ENCODE measurements at regions not wholly inside any gene's neighbourhood (a gene's known extent, or its start where the extent isn't known, plus 50 kb on each side); places are given as distances from the start of the nearest gene placed in this dataset.
"Not testable (repeated sequence)": the region's sequence is repeated elsewhere in the genome, so short reads cannot be mapped to it uniquely, and the experiment has no call there.

DNA sequence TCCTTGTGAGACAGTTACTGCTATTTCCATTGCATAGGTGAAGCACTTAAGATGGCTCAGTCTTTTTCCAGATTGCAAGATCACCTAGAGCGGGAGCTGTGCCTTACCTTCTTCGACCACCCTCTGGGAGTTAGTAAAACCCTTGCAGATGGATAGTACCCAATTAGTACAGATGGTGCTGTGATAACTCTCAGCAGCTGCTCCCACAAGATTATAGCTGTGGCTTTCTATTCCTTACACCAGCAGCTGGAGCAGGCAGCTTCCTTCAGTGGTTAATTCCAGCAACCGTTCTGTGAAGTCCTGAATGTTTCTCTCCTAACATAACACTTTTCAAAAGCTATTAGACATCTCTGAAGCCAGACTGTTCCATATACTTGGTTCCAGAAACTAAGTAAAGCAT lies 796.8 kb downstream of the XPNPEP1 start:
- DNase-seq (ENCODE audit: low read depth in 2 of 3, low spot score in 2 of 3), result no peak

- DNase-seq (ENCODE audit: low read depth in 2 of 3, low spot score in 2 of 3), result no peak
These were observed 797.3 kb downstream of the XPNPEP1 start for GRCh38 chr10:109126016-109126415.

GRCh38 chr10:109115179-109115578 lies 808.1 kb downstream of the XPNPEP1 start:
- DNase-seq (ENCODE audit: low read depth in 2 of 3, low spot score in 2 of 3), result no peak

DNA sequence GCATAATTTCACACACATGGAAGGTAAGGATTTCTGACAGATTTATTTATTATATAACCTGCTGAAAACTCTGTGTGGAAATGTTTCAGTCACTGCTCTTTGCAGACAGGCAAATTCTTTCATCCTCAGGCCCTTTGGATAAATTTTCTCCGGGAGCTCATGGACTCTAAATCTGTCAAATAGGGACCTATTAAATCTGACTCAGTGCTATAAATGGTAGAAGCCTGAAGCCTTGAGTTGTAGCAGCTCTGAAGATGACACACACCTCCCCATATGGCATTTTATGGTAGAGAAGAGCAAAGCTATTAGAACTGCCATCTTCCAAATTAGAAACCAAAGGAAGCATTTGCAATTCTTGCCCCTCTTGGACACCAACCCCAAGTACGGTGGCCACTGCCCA lies 808.7 kb downstream of the XPNPEP1 start:
- DNase-seq (ENCODE audit: low read depth in 2 of 3, low spot score in 2 of 3), result no peak

DNA sequence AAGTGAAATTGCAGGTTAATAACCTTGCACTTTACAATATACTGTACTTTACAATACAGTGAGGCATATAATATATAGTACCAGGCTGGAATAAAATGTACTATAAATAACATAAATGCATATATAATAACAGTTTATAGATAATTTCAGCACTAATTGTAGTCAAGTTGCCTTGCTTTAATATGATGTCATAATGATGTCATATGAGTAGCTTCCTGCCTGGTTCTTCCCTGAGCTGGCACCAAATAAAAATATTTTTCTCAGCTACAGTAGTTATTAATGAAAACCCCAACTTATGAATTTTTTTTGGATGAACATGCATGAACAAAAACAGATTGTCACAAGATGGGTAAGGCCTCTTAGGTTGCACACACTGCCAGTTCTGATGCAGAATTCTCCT lies 816.7 kb downstream of the XPNPEP1 start:
- no peak for DNase-seq (ENCODE audit: low read depth in 2 of 3, low spot score in 2 of 3)

- no peak for DNase-seq (ENCODE audit: low read depth in 2 of 3, low spot score in 2 of 3)
These were observed 817.6 kb downstream of the XPNPEP1 start for GRCh38 chr10:109105725-109106124.

- DNase-seq (ENCODE audit: low read depth in 2 of 3, low spot score in 2 of 3), result no peak
These were observed 818.5 kb downstream of the XPNPEP1 start for GRCh38 chr10:109104806-109105205.

DNA sequence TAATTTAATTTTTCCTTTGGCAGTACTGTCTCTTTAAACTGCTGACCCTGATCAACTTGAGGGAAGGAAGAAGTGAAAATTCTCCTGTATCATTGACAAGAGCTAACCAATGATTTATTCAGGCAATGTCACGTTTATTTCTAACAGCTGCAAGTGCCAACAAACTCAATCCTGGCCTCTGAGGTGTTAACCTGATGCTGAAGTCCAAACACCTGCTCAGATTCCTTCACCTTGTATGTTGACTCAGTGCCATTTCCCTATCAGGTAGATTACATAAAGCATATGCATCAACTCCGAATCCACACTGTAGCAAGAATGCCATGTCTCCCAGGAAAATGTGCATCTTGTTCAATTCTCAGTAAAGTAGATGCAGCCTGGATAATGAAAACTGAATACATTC lies 820.0 kb downstream of the XPNPEP1 start:
- DNase-seq (ENCODE audit: low read depth in 2 of 3, low spot score in 2 of 3), result no peak

GRCh38 chr10:109089779-109090178 lies 833.5 kb downstream of the XPNPEP1 start:
- no peak for DNase-seq (ENCODE audit: low read depth in 2 of 3, low spot score in 2 of 3)

- DNase-seq (ENCODE audit: low read depth in 2 of 3, low spot score in 2 of 3), result no peak
These were observed 851.8 kb downstream of the XPNPEP1 start for GRCh38 chr10:109071539-109071938.

DNA sequence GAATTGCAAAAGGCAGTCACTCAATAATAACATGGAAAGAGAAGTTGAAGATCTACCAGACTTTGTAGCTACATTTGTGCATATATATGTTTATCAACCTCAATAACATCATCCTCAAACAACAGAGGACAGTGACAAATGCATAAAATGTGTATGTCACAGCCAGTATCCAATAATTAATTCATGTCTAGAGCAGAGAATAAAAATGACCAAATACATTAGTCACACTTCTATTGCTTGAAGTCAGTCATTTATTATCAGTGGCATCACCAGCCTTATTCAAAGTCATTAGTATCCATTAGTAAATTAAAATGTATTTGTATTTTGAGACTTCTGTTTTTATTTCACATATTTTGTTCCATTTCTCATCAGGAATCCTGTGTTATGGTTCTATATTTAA lies 852.8 kb downstream of the XPNPEP1 start:
- no peak for DNase-seq (ENCODE audit: low read depth in 2 of 3, low spot score in 2 of 3)

DNA sequence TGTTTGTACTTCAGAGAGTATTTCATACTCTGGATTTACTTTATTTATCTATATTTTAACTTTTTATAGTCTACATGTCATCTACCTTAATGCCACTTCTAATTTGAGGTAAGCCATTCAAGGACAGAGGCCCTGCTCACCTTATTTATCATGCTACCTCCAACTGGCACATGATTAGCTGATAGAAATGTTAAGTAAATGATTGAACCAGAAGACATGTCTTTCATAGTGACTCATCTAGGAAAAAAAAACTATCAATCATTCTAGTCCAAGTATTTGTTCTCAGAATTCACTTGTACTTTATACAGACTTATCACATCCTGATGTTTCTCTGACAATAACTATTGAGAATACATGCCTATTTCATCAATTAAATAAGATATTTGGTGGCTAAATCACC lies 856.3 kb downstream of the XPNPEP1 start:
- DNase-seq (ENCODE audit: low read depth in 2 of 3, low spot score in 2 of 3), result no peak

DNA sequence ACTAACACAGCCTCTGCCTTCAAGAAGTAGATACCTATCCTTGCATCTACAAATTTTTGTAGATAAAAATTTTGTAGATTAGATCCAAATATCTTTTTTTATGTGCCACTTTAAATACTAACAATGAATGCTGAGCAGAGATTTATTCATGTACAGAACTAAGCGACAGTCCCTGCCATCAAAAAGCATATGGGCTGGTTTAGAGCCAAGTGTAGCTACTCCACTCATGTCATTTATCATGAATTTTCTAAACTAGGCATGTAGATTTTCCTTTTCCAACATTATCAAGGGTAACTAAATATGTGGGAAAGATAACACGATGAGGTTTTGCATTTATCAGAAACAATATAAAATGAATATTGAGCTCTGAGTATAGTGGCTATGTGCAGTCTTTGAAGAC lies 857.5 kb downstream of the XPNPEP1 start:
- DNase-seq (ENCODE audit: low read depth in 2 of 3, low spot score in 2 of 3), result no peak

DNA sequence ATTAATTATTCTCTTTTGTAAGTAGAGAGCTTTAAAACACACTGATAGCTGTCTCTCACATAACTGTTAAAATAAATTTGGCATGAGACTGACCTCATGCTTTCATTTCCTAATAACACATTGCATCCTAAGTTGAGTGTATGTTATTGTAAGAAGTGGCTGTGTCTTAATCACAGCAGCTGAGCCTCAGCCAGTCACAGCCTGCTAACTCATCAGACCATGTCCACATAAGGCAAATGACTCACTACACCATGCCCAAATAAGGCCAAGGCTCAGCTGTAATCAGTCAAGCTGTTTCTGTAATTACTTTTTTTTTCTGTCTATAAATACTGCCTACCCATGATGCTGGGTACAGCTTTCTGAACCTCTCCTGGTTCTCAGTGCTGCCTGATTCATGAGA lies 860.9 kb downstream of the XPNPEP1 start:
- no peak for DNase-seq (ENCODE audit: low read depth in 2 of 3, low spot score in 2 of 3)

- no peak for DNase-seq (ENCODE audit: low read depth in 2 of 3, low spot score in 2 of 3)
These were observed 868.1 kb downstream of the XPNPEP1 start for GRCh38 chr10:109055243-109055642.

DNA sequence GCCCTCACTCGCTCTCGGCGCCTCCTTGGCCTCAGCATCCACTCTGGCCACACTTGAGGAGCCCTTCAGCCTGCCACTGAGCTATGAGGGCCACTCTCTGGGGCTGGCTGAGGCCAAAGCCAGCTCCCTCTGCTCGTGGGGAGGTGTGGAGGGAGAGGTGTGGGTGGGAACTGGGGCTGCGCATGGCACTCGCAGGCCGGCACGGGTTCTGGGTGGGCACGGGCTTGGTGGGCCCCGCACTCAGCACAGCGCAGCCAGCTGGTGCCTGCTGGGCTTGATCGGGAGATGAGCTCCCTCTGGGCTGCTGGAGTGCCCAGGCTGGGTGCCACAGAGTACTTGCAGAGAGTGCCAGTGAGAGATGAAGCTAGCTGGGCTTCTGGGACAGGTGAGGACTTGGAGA lies 875.5 kb downstream of the XPNPEP1 start:
- DNase-seq (ENCODE audit: low read depth in 2 of 3, low spot score in 2 of 3), result no peak

DNA sequence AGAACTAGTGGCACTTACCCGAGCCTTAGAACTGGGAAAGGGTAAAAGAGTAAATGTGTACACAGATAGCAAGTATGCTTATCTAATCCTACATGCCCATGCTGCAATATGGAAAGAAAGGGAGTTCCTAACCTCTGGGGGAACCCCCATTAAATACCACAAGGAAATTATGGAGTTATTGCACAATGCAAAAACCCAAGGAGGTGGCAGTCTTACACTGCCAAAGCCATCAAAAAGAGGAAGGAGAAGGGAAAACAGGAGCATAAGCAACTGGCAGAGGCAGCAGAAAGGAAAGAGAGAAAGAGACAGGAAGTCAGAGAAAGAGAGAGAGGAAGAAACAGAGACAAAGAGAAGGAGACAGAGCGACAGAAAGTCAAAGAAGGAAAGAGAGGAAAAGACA lies 876.9 kb downstream of the XPNPEP1 start:
- DNase-seq (ENCODE audit: low read depth in 2 of 3, low spot score in 2 of 3), result not testable (repeated sequence)

DNA sequence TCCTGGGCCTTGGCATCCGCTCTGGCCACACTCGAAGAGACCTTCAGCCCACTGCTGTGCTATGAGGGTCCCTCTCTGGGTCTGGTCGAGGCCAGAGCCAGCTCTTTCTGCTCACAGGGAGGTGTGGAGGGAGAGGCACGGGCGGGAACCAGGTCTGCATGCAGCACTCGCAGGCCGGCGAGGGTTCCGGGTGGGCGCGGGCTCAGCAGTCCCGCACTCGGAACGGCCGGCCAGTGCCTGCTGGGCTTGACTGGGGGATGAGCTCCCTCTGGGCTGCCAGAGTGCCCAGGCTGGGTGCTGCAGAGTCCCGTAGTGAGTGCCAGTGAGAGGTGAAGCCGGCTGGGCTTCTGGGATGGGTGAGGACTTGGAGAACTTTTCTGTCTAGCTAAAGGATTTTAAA lies 882.7 kb downstream of the XPNPEP1 start:
- DNase-seq (ENCODE audit: low read depth in 2 of 3, low spot score in 2 of 3), result no peak

GRCh38 chr10:109037978-109038377 lies 885.3 kb downstream of the XPNPEP1 start:
- DNase-seq (ENCODE audit: low read depth in 2 of 3, low spot score in 2 of 3), result no peak

GRCh38 chr10:109030581-109031210 lies 892.6 kb downstream of the XPNPEP1 start:
- DNase-seq (ENCODE audit: low read depth in 2 of 3, low spot score in 2 of 3), result no peak

GRCh38 chr10:109029870-109030269 lies 893.4 kb downstream of the XPNPEP1 start:
- no peak for DNase-seq (ENCODE audit: low read depth in 2 of 3, low spot score in 2 of 3)

GRCh38 chr10:109027534-109028185 lies 895.7 kb downstream of the XPNPEP1 start:
- DNase-seq (ENCODE audit: low read depth in 2 of 3, low spot score in 2 of 3), result no peak

GRCh38 chr10:109025172-109025571 lies 898.1 kb downstream of the XPNPEP1 start:
- DNase-seq (ENCODE audit: low read depth in 2 of 3, low spot score in 2 of 3), result peak in 1 of 3 donors; percentile 29
